OCI-LY3 (cell line): ENCODE measurements at regions not wholly inside any gene's neighbourhood (a gene's known extent, or its start where the extent isn't known, plus 50 kb on each side); places are given as distances from the start of the nearest gene placed in this dataset.

Experiments used
- CTCF ChIP-seq: fragments of 200-600, 300-600 bp; sonication (generic); IDR thresholded peaks from 2 replicates; pipeline ENCODE4 v1.5.1; 2014; ENCODE audit warnings: antibody characterized with exemption, low read length, low read depth
- EZH2phosphoT487 ChIP-seq: fragments of 200-600 bp; shearing (Covaris generic); IDR thresholded peaks from 2 replicates; pipeline ENCODE4 v1.6.1; 2018; ENCODE audit warnings: antibody characterized with exemption, mixed run types, low read depth

GRCh38 chr6:84597238-84597875 lies 167.0 kb downstream of the TBX18 start:
- TF ChIP-seq CTCF: no peak
- no peak for TF ChIP-seq EZH2phosphoT487
